Loucy (cell line): ENCODE measurements at regions not wholly inside any gene's neighbourhood (a gene's known extent, or its start where the extent isn't known, plus 50 kb on each side); places are given as distances from the start of the nearest gene placed in this dataset.

Experiments
- H2AFZ ChIP-seq: fragments of 200-600 bp; sonication (generic); 2 replicates; pipeline ENCODE4 v1.6.0; 2016; ENCODE audit warnings: antibody characterized with exemption, mild to moderate bottlenecking, low read length, moderate library complexity
- H3F3A ChIP-seq: fragments of 200-600 bp; 2 replicates; pipeline ENCODE4 v1.6.0; 2016; ENCODE audit warnings: antibody characterized with exemption, low read depth, mild to moderate bottlenecking
- H3K27me3 ChIP-seq: fragments of 200-600 bp; sonication (generic); 2 replicates; pipeline ENCODE4 v1.6.1; 2014; ENCODE audit warnings: low read length, mild to moderate bottlenecking; ENCODE audit not compliant: insufficient read depth, poor library complexity, severe bottlenecking
- H3K36me3 ChIP-seq: fragments of 200-600 bp; sonication (generic); 2 replicates; pipeline ENCODE4 v1.6.1; 2016; ENCODE audit warnings: low read length; ENCODE audit not compliant: insufficient read depth
- H3K4me1 ChIP-seq: fragments of 200-600 bp; sonication (generic); 2 replicates; pipeline ENCODE4 v1.5.1; 2014; ENCODE audit warnings: low read length, mild to moderate bottlenecking; ENCODE audit not compliant: insufficient read depth, poor library complexity, severe bottlenecking
- H3K4me2 ChIP-seq: fragments of 200-600 bp; sonication (generic); 2 replicates; pipeline ENCODE4 v1.6.0; 2014; ENCODE audit warnings: antibody characterized with exemption, low read length, low read depth, mild to moderate bottlenecking; ENCODE audit not compliant: poor library complexity, severe bottlenecking
- H3K4me3 ChIP-seq: fragments of 200-600 bp; sonication (generic); 2 replicates; pipeline ENCODE4 v1.5.1; 2014; ENCODE audit warnings: low read length, mild to moderate bottlenecking, mixed read lengths; ENCODE audit not compliant: poor library complexity, severe bottlenecking
- H3K79me2 ChIP-seq: fragments of 200-600 bp; sonication (generic); 2 replicates; pipeline ENCODE4 v1.6.1; 2014; ENCODE audit warnings: low read length; ENCODE audit not compliant: insufficient read depth
- H3K9ac ChIP-seq: fragments of 200-600 bp; sonication (generic); 2 replicates; pipeline ENCODE4 v1.6.0; 2014; ENCODE audit warnings: mild to moderate bottlenecking, low read depth, low read length, moderate library complexity; ENCODE audit not compliant: poor library complexity, severe bottlenecking
- H3K9me2 ChIP-seq: fragments of 200-600 bp; sonication (generic); replicated peaks from 2 replicates; pipeline ENCODE4 v1.6.1; 2016; ENCODE audit warnings: low read depth, low read length, mixed read lengths
- H3K9me3 ChIP-seq: fragments of 200-600 bp; sonication (generic); 2 replicates; pipeline ENCODE4 v1.6.1; 2014; ENCODE audit warnings: mild to moderate bottlenecking, antibody characterized with exemption, low read length, low read depth; ENCODE audit not compliant: insufficient read depth
- H4K20me1 ChIP-seq: fragments of 200-600 bp; sonication (generic); 2 replicates; pipeline ENCODE4 v1.6.0; 2014; ENCODE audit warnings: antibody characterized with exemption, low read length, mild to moderate bottlenecking; ENCODE audit not compliant: insufficient read depth, poor library complexity, severe bottlenecking
- CTCF ChIP-seq: fragments of 200-600 bp; sonication (generic); conservative IDR thresholded peaks from 2 replicates; pipeline ENCODE4 v1.5.1; 2014; ENCODE audit warnings: mild to moderate bottlenecking, antibody characterized with exemption, low read length
- EZH2phosphoT487 ChIP-seq: fragments of 200-600 bp; IDR thresholded peaks from 2 replicates; pipeline ENCODE4 v1.6.1; 2018; ENCODE audit warnings: antibody characterized with exemption, mild to moderate bottlenecking, moderate library complexity, borderline replicate concordance

- Histone ChIP-seq H4K20me1 (no peaks in the 10 kb centered on the region), H3F3A (no peaks in the 10 kb centered on the region), H3K4me3 (no peak overlapping the region), H3K27me3 (no peaks in the 10 kb centered on the region), H3K9me3 (no peaks in the 10 kb centered on the region), H3K9me2 (no peaks in the 10 kb centered on the region), H2AFZ (no peak overlapping the region), H3K4me2 (no peak overlapping the region), H3K36me3 (no peaks in the 10 kb centered on the region), H3K79me2 (no peaks in the 10 kb centered on the region), H3K4me1 (peaks cover 10% of the 10 kb centered on the region), H3K9ac (no peak overlapping the region)
- TF ChIP-seq EZH2phosphoT487 (no peak), CTCF (no peak)
These were observed 722.8 kb upstream of the RAB6C start for GRCh38 chr2:129256642-129257041.

GRCh38 chr2:129262934-129263333 lies 716.5 kb upstream of the RAB6C start:
- Histone ChIP-seq H4K20me1 (no peaks in the 10 kb centered on the region), H3K9me3 (peaks cover 7% of the 10 kb centered on the region), H3K9me2 (no peaks in the 10 kb centered on the region), H3K27me3 (no peaks in the 10 kb centered on the region), H3K9ac (no peak overlapping the region), H3K4me3 (no peak overlapping the region), H3K36me3 (no peaks in the 10 kb centered on the region), H3K79me2 (no peaks in the 10 kb centered on the region), H3F3A (no peaks in the 10 kb centered on the region), H3K4me2 (no peak overlapping the region), H3K4me1 (no peaks in the 10 kb centered on the region), H2AFZ (no peak overlapping the region)
- TF ChIP-seq CTCF (no peak), EZH2phosphoT487 (no peak)

- peaks cover 7% of the 10 kb centered on the region for H3K9me3 ChIP-seq
- no peak overlapping the region for H3K4me2 ChIP-seq
- H3K4me3 ChIP-seq: no peak overlapping the region
- no peak overlapping the region for H3K9ac ChIP-seq
- no peak for TF ChIP-seq CTCF
- H3K4me1 ChIP-seq: no peaks in the 10 kb centered on the region
- H3F3A ChIP-seq: no peaks in the 10 kb centered on the region
- no peaks in the 10 kb centered on the region for H3K9me2 ChIP-seq
- H2AFZ ChIP-seq: no peak overlapping the region
- H3K27me3 ChIP-seq: no peaks in the 10 kb centered on the region
- H3K79me2 ChIP-seq: no peaks in the 10 kb centered on the region
- H4K20me1 ChIP-seq: no peaks in the 10 kb centered on the region
- H3K36me3 ChIP-seq: no peaks in the 10 kb centered on the region
These were observed 715.5 kb upstream of the RAB6C start for GRCh38 chr2:129263939-129264338.
